ENCODE measurements at regions not wholly inside any gene's neighbourhood (a gene's known extent, or its start where the extent isn't known, plus 50 kb on each side); places are given as distances from the start of the nearest gene placed in this dataset.
"Not testable (repeated sequence)": the region's sequence is repeated elsewhere in the genome, so short reads cannot be mapped to it uniquely, and the experiment has no call there.

DNA sequence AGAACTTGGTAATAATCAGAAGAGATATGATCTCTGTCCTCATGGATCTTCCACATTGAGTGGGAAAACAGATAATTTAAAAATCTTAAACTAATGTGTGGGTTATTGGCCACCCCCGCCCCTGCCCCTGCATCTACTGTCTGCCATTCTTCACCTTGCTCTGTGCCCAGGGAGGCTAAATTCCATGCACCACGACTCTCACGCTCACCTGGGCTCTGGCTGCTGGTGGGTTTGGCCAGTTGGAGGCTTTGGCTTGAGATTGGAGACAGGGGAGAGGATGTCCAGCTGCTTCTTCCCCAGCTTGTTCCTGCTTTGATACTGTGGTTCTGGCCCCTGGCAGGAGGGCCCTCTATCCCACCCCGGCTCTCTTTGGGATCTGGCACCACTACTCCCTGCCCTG lies 127.9 kb downstream of the IRX5 start:
- H3K36me3 ChIP-seq (ENCODE audit: control insufficient read depth, insufficient read depth, low read length): no peaks in the 10 kb centered on the region
- no peaks in the 10 kb centered on the region; the same call in none of the 2 replicates for H3K27me3 ChIP-seq (replicated peaks; ENCODE audit: control insufficient read depth, insufficient read depth, low read length)
- DNase-seq (ENCODE audit: extremely low read depth, insufficient read length): no peak
- TF ChIP-seq, protein P1, sequence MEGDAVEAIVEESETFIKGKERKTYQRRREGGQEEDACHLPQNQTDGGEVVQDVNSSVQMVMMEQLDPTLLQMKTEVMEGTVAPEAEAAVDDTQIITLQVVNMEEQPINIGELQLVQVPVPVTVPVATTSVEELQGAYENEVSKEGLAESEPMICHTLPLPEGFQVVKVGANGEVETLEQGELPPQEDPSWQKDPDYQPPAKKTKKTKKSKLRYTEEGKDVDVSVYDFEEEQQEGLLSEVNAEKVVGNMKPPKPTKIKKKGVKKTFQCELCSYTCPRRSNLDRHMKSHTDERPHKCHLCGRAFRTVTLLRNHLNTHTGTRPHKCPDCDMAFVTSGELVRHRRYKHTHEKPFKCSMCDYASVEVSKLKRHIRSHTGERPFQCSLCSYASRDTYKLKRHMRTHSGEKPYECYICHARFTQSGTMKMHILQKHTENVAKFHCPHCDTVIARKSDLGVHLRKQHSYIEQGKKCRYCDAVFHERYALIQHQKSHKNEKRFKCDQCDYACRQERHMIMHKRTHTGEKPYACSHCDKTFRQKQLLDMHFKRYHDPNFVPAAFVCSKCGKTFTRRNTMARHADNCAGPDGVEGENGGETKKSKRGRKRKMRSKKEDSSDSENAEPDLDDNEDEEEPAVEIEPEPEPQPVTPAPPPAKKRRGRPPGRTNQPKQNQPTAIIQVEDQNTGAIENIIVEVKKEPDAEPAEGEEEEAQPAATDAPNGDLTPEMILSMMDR (IDR thresholded peaks at IDR 0.05; ENCODE audit: insufficient read depth, low read length, poor library complexity, severe bottlenecking): no peak
- no peak overlapping the region for H3K4me3 ChIP-seq (replicated peaks; ENCODE audit: low read depth, low read length)

DNA sequence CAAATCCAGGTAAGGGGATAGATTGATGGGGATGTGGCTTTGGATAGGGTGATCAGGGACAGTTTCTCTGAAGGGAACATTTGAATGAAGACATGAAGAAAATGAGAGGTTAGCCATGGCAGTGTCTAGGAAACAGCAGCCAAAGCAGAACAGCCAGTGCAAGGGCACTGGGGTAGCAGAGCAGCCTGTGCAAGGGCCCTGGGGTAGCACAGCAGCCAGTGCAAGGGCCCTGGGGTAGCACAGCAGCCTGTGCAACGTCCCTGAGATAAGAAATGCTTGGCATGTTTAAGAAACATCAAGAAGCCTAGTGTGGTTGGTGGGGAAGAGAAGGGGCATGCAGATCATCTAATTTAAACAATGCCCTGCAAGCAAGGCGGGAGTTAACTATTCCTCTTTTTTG lies 128.5 kb downstream of the IRX5 start:
- H3K4me3 ChIP-seq (replicated peaks; ENCODE audit: low read depth, low read length): no peak overlapping the region
- no peak for DNase-seq (ENCODE audit: extremely low read depth, insufficient read length)
- TF ChIP-seq, protein P1 (IDR thresholded peaks at IDR 0.05; ENCODE audit: insufficient read depth, low read length, poor library complexity, severe bottlenecking): no peak
- H3K36me3 ChIP-seq (ENCODE audit: control insufficient read depth, insufficient read depth, low read length): no peaks in the 10 kb centered on the region
- H3K27me3 ChIP-seq (replicated peaks; ENCODE audit: control insufficient read depth, insufficient read depth, low read length): no peaks in the 10 kb centered on the region; the same call in none of the 2 replicates

DNA sequence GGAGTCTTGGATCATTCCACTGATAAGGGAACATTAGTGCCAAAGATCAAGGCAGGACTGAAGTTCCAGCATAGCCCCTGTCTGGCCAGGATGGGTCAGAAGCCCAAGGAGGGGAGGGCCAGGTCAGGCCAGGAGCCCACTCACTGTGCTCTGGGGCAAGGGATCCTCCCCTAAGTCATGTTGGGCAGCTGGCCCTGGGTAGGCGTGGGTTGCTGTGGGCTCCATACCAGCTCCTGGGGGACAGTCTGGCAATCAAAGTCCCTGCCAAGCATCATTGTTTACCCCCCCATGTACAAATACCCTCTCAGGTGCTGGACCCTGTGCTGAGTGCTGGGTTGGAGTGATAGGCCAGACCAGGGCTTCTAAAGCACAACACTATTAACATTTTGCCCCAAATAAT lies 130.5 kb downstream of the IRX5 start:
- Histone ChIP-seq H3K36me3 (ENCODE audit: control insufficient read depth, insufficient read depth, low read length) (no peaks in the 10 kb centered on the region), H3K27me3 (replicated peaks; ENCODE audit: control insufficient read depth, insufficient read depth, low read length) (no peaks in the 10 kb centered on the region; the same call in none of the 2 replicates), H3K4me3 (replicated peaks; ENCODE audit: low read depth, low read length) (no peak overlapping the region)
- DNase-seq (ENCODE audit: extremely low read depth, insufficient read length): no peak
- TF ChIP-seq, protein P1 (IDR thresholded peaks at IDR 0.05; ENCODE audit: insufficient read depth, low read length, poor library complexity, severe bottlenecking): no peak

DNA sequence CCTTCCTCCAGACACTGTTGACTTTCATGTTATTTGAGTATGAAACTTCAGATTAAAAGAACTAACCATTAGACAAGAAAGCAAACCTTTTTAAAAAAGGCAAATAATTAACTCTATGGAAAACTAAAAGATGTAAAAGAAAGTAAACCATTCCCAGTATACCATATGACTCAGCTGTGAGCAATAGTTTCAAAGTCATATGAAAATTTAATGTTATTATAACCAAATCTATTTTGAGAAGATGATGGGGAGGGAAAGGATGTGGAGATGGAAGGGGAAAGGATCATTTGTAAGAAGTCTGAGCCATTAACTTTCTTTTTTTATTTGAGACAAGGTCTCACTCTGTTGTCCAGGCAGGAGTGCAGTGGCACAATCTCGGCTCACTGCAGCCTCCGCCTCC lies 131.8 kb downstream of the IRX5 start:
- TF ChIP-seq, protein P1 (IDR thresholded peaks at IDR 0.05; ENCODE audit: insufficient read depth, low read length, poor library complexity, severe bottlenecking): no peak
- H3K36me3 ChIP-seq (ENCODE audit: control insufficient read depth, insufficient read depth, low read length): no peaks in the 10 kb centered on the region

DNA sequence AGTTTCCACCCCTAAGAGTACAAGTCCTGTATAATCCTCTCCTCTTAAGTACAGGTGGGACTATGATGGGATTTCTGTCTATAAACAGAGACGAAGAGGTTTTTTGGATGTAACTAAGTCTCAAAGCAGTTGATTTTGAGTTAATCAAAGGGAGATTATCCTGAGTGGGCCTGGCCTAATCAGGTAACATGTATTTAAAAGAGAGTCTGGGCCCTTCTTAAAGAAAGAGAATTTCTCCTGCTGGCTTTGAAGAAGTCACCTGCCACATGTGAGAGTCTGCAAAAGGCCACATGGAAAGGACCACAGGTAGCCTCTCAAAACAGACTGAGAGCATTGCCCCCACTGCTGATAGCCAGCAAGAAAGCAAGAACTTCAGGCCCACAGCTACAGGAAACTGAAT lies 142.3 kb downstream of the IRX5 start:
- H3K36me3 ChIP-seq (ENCODE audit: control insufficient read depth, insufficient read depth, low read length): no peaks in the 10 kb centered on the region
- TF ChIP-seq, protein P1 (IDR thresholded peaks at IDR 0.05; ENCODE audit: insufficient read depth, low read length, poor library complexity, severe bottlenecking): no peak
- no peak overlapping the region for H3K4me3 ChIP-seq (replicated peaks; ENCODE audit: low read depth, low read length)
- no peak for DNase-seq (ENCODE audit: extremely low read depth, insufficient read length)
- H3K27me3 ChIP-seq (replicated peaks; ENCODE audit: control insufficient read depth, insufficient read depth, low read length): no peaks in the 10 kb centered on the region

More for the DNA sequence above, 131.8 kb downstream of the IRX5 start:
- no peaks in the 10 kb centered on the region; the same call in none of the 2 replicates for H3K27me3 ChIP-seq (replicated peaks; ENCODE audit: control insufficient read depth, insufficient read depth, low read length)
- no peak for DNase-seq (ENCODE audit: extremely low read depth, insufficient read length)
- H3K4me3 ChIP-seq (replicated peaks; ENCODE audit: low read depth, low read length): no peak overlapping the region

DNA sequence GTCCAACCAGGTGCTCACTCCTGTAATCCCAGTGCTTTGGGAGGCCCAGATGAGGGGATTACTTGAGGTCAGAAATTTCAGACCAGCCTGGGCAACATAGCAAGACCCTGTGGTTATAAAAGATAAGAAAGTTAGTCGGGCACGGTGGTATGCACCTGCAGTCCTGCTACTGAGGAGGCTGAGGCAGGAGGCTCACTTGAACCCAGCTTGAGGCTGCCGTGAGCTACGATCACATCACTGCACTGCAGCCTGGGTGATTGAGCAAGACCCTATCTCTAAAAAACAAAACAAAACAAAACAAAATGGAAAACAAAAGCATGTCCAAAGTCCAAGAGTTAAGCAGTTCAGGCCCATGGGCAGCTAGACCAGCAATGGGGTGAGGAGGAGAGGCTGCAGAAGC lies 143.2 kb downstream of the IRX5 start:
- DNase-seq (ENCODE audit: extremely low read depth, insufficient read length): no peak
- TF ChIP-seq, protein P1 (IDR thresholded peaks at IDR 0.05; ENCODE audit: insufficient read depth, low read length, poor library complexity, severe bottlenecking): no peak
- H3K27me3 ChIP-seq (replicated peaks; ENCODE audit: control insufficient read depth, insufficient read depth, low read length): no peaks in the 10 kb centered on the region
- H3K4me3 ChIP-seq (replicated peaks; ENCODE audit: low read depth, low read length): no peak overlapping the region
- no peaks in the 10 kb centered on the region for H3K36me3 ChIP-seq (ENCODE audit: control insufficient read depth, insufficient read depth, low read length)

DNA sequence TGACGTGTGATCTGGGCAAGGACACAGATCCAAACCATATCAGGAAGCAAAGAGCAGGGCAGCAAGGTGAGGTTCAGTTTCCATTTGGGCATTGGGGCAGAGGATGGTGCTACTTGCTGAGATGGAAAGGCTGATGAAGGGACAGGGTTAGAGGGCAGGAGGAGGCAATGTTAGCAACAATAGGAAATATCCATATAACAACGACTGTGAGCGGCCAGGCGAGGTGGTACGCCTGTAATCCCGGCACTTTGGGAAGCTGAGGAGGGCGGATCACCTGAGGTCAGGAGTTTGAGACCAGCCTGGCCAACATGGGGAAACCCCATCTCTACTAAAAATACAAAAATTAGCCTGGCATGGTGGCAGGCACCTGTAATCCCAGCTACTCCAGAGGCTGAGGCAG lies 144.5 kb downstream of the IRX5 start:
- H3K27me3 ChIP-seq (replicated peaks; ENCODE audit: control insufficient read depth, insufficient read depth, low read length); H3K36me3 ChIP-seq (ENCODE audit: control insufficient read depth, insufficient read depth, low read length); DNase-seq (ENCODE audit: extremely low read depth, insufficient read length); H3K4me3 ChIP-seq (replicated peaks; ENCODE audit: low read depth, low read length): not testable (repeated sequence)
